HEK293T (cell line): ENCODE measurements at regions not wholly inside any gene's neighbourhood (a gene's known extent, or its start where the extent isn't known, plus 50 kb on each side); places are given as distances from the start of the nearest gene placed in this dataset.

Experiments used
- BHLHE40 ChIP-seq: fragments of 450-650 bp; IDR thresholded peaks from 2 replicates; pipeline ENCODE4 v1.6.1; 2016; ENCODE audit warnings: mild to moderate bottlenecking, moderate library complexity, borderline replicate concordance
- ELF4 ChIP-seq: fragments of 450-650 bp; IDR thresholded peaks from 2 replicates; pipeline ENCODE4 v1.6.1; 2017; ENCODE audit warnings: antibody characterized with exemption
- FOXA1 ChIP-seq: fragments of 450-650 bp; IDR thresholded peaks from 2 replicates; pipeline ENCODE4 v1.6.1; 2016; ENCODE audit warnings: mild to moderate bottlenecking
- FOXK2 ChIP-seq: fragments of 450-650 bp; IDR thresholded peaks from 2 replicates; pipeline ENCODE4 v1.6.1; 2016; ENCODE audit warnings: mild to moderate bottlenecking
- LEF1 ChIP-seq: fragments of 450-650 bp; IDR thresholded peaks from 2 replicates; pipeline ENCODE4 v1.6.1; 2017; ENCODE audit warnings: mild to moderate bottlenecking, borderline replicate concordance
- SP1 ChIP-seq: fragments of 450-650 bp; IDR thresholded peaks from 2 replicates; pipeline ENCODE4 v1.6.1; 2017
- SUZ12 ChIP-seq: fragments of 450-650 bp; IDR thresholded peaks from 2 replicates; pipeline ENCODE4 v1.6.1; 2016; ENCODE audit warnings: mild to moderate bottlenecking
- TARDBP ChIP-seq: fragments of 450-650 bp; IDR thresholded peaks from 2 replicates; pipeline ENCODE4 v1.6.1; 2016
- ZNF384 ChIP-seq: fragments of 450-650 bp; IDR thresholded peaks from 2 replicates; pipeline ENCODE4 v1.6.1; 2016

DNA sequence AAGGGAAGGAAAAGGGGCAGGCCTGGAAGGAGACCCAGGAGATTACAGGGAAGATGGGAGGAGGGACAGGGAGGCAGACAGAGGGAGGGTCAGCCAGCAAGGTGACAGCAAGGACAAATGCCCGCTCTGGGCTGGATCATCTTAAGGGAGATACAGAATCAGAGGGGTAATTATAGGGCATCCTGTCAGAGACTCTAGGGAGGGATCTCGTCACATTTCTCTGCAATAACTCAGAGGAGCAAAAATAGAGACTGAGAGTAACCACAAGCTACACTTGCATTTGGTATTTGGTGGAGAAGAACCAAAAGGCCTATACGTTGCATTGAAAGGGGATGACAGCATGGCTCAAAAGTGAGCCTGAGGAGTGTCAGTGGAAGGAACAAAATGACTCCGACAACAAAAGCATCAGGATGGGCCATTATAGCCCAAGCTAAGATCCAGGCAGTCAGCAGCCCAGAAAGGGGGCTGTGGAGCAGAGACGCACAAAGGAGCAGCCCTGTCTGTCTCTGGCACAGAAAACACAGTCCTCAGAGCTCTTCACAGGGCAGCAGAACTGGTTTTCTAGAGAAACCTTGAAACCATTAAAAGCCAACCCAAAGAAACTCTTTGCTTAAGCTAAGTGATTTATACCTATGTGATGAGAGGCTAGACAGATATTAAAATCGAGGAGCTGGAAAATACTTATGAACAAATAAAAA, 430.2 kb upstream of the VSTM2A start:
- TF ChIP-seq BHLHE40 (no peak), ZNF384 (no peak), SP1 (no peak), TARDBP (no peak), ELF4 (no peak), LEF1 (no peak), FOXK2 (no peak), FOXA1 (no peak), SUZ12 (no peak)
